GM12864 (cell line): ENCODE measurements at regions not wholly inside any gene's neighbourhood (a gene's known extent, or its start where the extent isn't known, plus 50 kb on each side); places are given as distances from the start of the nearest gene placed in this dataset.

ENCODE experiments used
- DNase-seq: peaks from one replicate; pipeline ENCODE4 v3.0.0-alpha.2; 2011; ENCODE audit warnings: low read depth
- H3K4me3 ChIP-seq: 2 replicates; pipeline ENCODE4 v1.5.1; 2011; ENCODE audit warnings: mild to moderate bottlenecking, low read depth, low read length, control low read depth
- CTCF ChIP-seq: IDR thresholded peaks from 2 replicates; pipeline ENCODE4 v1.5.1; 2011; ENCODE audit warnings: low read depth, mild to moderate bottlenecking, moderate library complexity, low read length, control low read depth, inconsistent platforms; ENCODE audit errors: missing control alignments

GRCh38 chr3:182738583-182739411 is 54.5 kb upstream of the ATP11B start:
- TF ChIP-seq CTCF, result no peak
- no peak overlapping the region for H3K4me3 ChIP-seq
- no peak for DNase-seq

GRCh38 chr3:182739619-182740018 is 53.7 kb upstream of the ATP11B start:
- no peak for TF ChIP-seq CTCF
- DNase-seq, result no peak
- H3K4me3 ChIP-seq, result no peak overlapping the region

- DNase-seq, result no peak
These were observed 52.6 kb upstream of the ATP11B start for GRCh38 chr3:182740710-182741109.

GRCh38 chr3:182741214-182741613 is 52.1 kb upstream of the ATP11B start:
- no peak overlapping the region for H3K4me3 ChIP-seq
- DNase-seq, result no peak
- TF ChIP-seq CTCF, result no peak

More at GRCh38 chr3:182740710-182741109, 52.6 kb upstream of the ATP11B start:
- no peak for TF ChIP-seq CTCF
- H3K4me3 ChIP-seq, result no peak overlapping the region
